Peyer's patch (tissue), 4 donors: ENCODE measurements at regions not wholly inside any gene's neighbourhood (a gene's known extent, or its start where the extent isn't known, plus 50 kb on each side); places are given as distances from the start of the nearest gene placed in this dataset.

ENCODE experiments used
- DNase-seq, 3 donors: peaks; one replicate each; pipeline ENCODE4 v3.0.0-alpha.2; 2017 to 2019
- H3K27ac ChIP-seq, 4 donors: fragments of 200-600 bp; sonication (generic); one replicate each; pipeline ENCODE4 v1.5.1; 2016 to 2019
- H3K27me3 ChIP-seq, 2 donors: fragments of 200-600 bp; sonication (generic); one replicate each; pipeline ENCODE4 v1.5.1; 2019
- H3K36me3 ChIP-seq, 3 donors: fragments of 200-600 bp; sonication (generic); one replicate each; pipeline ENCODE4 v1.5.1; 2016 to 2019
- H3K4me1 ChIP-seq, 4 donors: fragments of 200-600 bp; sonication (generic); one replicate each; pipeline ENCODE4 v1.5.1; 2016 to 2019
- H3K4me3 ChIP-seq, 4 donors: fragments of 200-600 bp; sonication (generic); 1 replicate in 3 of 4; 2 replicates in 1 of 4; pipeline ENCODE4 v1.5.1; 2016 to 2019; ENCODE audit warnings: mild to moderate bottlenecking in 1 of 4
- H3K9me3 ChIP-seq, 4 donors: fragments of 200-600 bp; sonication (generic); one replicate each; pipeline ENCODE4 v1.5.1; 2016 to 2019; ENCODE audit warnings: mild to moderate bottlenecking in 1 of 4
- CTCF ChIP-seq, 6 experiments: fragments of 450-650 bp in 4 of 6; fragments of 200-600 bp in 2 of 6; sonication (generic) in 1 of 6; IDR thresholded peaks; one replicate each; pipeline ENCODE4 v1.5.1; 2017 to 2019; ENCODE audit warnings: antibody characterized with exemption in 6 of 6, mild to moderate bottlenecking in 3 of 6, moderate library complexity in 1 of 6
- POLR2A ChIP-seq, 2 donors: fragments of 450-650 bp; IDR thresholded peaks; one replicate each; pipeline ENCODE4 v1.5.1; 2017; ENCODE audit warnings: antibody characterized with exemption in 2 of 2, mild to moderate bottlenecking in 2 of 2, moderate library complexity in 2 of 2

- Histone ChIP-seq H3K27ac (no peak overlapping the region), H3K36me3 (no peaks in the 10 kb centered on the region), H3K9me3 (no peaks in the 10 kb centered on the region), H3K4me3 (no peak overlapping the region), H3K27me3 (no peaks in the 10 kb centered on the region), H3K4me1 (no peaks in the 10 kb centered on the region)
- no peak for DNase-seq
- TF ChIP-seq CTCF (IDR thresholded peaks at IDR 0.05) (no peak), POLR2A (IDR thresholded peaks at IDR 0.05) (no peak)
Observed at GRCh38 chr4:32268863-32269262, 1548.7 kb downstream of the PCDH7 start.

- H3K36me3 ChIP-seq = no peaks in the 10 kb centered on the region
- H3K9me3 ChIP-seq = no peaks in the 10 kb centered on the region
- H3K4me3 ChIP-seq = no peak overlapping the region
- no peak overlapping the region for H3K27ac ChIP-seq
- DNase-seq = no peak
- no peaks in the 10 kb centered on the region for H3K27me3 ChIP-seq
- no peaks in the 10 kb centered on the region for H3K4me1 ChIP-seq
- no peak for TF ChIP-seq CTCF (IDR thresholded peaks at IDR 0.05)
Observed at GRCh38 chr4:32290102-32290501, 1569.9 kb downstream of the PCDH7 start.

- Histone ChIP-seq H3K4me1 (no peaks in the 10 kb centered on the region), H3K36me3 (no peaks in the 10 kb centered on the region), H3K27ac (no peak overlapping the region), H3K27me3 (no peaks in the 10 kb centered on the region), H3K4me3 (no peak overlapping the region), H3K9me3 (no peaks in the 10 kb centered on the region)
- TF ChIP-seq POLR2A (IDR thresholded peaks at IDR 0.05) (no peak), CTCF (IDR thresholded peaks at IDR 0.05) (no peak)
- DNase-seq = no peak
Observed at GRCh38 chr4:32318926-32319325, 1598.8 kb downstream of the PCDH7 start.

GRCh38 chr4:32321421-32321820 is 1601.3 kb downstream of the PCDH7 start:
- no peaks in the 10 kb centered on the region for H3K9me3 ChIP-seq
- no peak overlapping the region for H3K27ac ChIP-seq
- no peaks in the 10 kb centered on the region for H3K27me3 ChIP-seq
- TF ChIP-seq CTCF (IDR thresholded peaks at IDR 0.05) = no peak
- no peak for TF ChIP-seq POLR2A (IDR thresholded peaks at IDR 0.05)
- H3K36me3 ChIP-seq = no peaks in the 10 kb centered on the region
- no peak for DNase-seq
- no peaks in the 10 kb centered on the region for H3K4me1 ChIP-seq
- no peak overlapping the region for H3K4me3 ChIP-seq

GRCh38 chr4:32334759-32335158 is 1614.6 kb downstream of the PCDH7 start:
- Histone ChIP-seq H3K27ac (no peak overlapping the region), H3K4me3 (no peak overlapping the region), H3K36me3 (no peaks in the 10 kb centered on the region), H3K4me1 (no peaks in the 10 kb centered on the region), H3K27me3 (no peaks in the 10 kb centered on the region), H3K9me3 (no peaks in the 10 kb centered on the region)
- TF ChIP-seq CTCF (IDR thresholded peaks at IDR 0.05) (no peak), POLR2A (IDR thresholded peaks at IDR 0.05) (no peak)
- DNase-seq = no peak

GRCh38 chr4:32337403-32337802 is 1617.2 kb downstream of the PCDH7 start:
- H3K36me3 ChIP-seq = no peaks in the 10 kb centered on the region
- no peak overlapping the region for H3K27ac ChIP-seq
- H3K9me3 ChIP-seq = no peaks in the 10 kb centered on the region
- H3K27me3 ChIP-seq = no peaks in the 10 kb centered on the region
- H3K4me1 ChIP-seq = no peaks in the 10 kb centered on the region
- no peak overlapping the region for H3K4me3 ChIP-seq
- TF ChIP-seq CTCF (IDR thresholded peaks at IDR 0.05) (no peak), POLR2A (IDR thresholded peaks at IDR 0.05) (no peak)
- DNase-seq = no peak
